ENCODE measurements at regions not wholly inside any gene's neighbourhood (a gene's known extent, or its start where the extent isn't known, plus 50 kb on each side); places are given as distances from the start of the nearest gene placed in this dataset.

- Histone ChIP-seq H3K4ac (ENCODE audit: low read depth in 1 of 2, low read length in 2 of 2) (no peak overlapping the region), H3K18ac (ENCODE audit: low read depth in 1 of 2, low read length in 2 of 2) (no peak overlapping the region), H3K79me1 (replicated peaks; ENCODE audit: low read length, poor library complexity, severe bottlenecking) (no peaks in the 10 kb centered on the region), H2AK5ac (ENCODE audit: low read length, severe bottlenecking) (no peak overlapping the region), H3K4me1 (ENCODE audit: control insufficient read depth, insufficient read depth, low read depth, low read length) (peaks cover 2% of the 10 kb centered on the region), H2BK15ac (ENCODE audit: low read depth, poor library complexity, severe bottlenecking) (no peak overlapping the region), H3K36me3 (ENCODE audit: control insufficient read depth in 1 of 2, insufficient read depth in 2 of 2, low read depth in 1 of 2, low read length in 2 of 2) (no peaks in the 10 kb centered on the region), H2AFZ (ENCODE audit: low read depth, low read length) (no peak overlapping the region), H3K27me3 (ENCODE audit: control insufficient read depth in 1 of 2, insufficient read depth in 1 of 2, low read length in 2 of 2) (no peaks in the 10 kb centered on the region), H3K9me3 (ENCODE audit: control insufficient read depth, low read length) (no peaks in the 10 kb centered on the region), H3K4me2 (ENCODE audit: low read length, poor library complexity, severe bottlenecking) (no peak overlapping the region), H3K23ac (ENCODE audit: low read length in 2 of 2) (no peak overlapping the region), H2BK12ac (ENCODE audit: low read length in 2 of 2) (no peak overlapping the region), H2BK5ac (ENCODE audit: low read depth, low read length, poor library complexity, severe bottlenecking) (no peak overlapping the region), H3K14ac (ENCODE audit: low read length in 2 of 2) (no peak overlapping the region), H4K91ac (ENCODE audit: low read length) (no peak overlapping the region), H3K4me3 (ENCODE audit: insufficient read depth in 1 of 2, low read depth in 1 of 2, low read length in 2 of 2) (no peak overlapping the region), H3K27ac (ENCODE audit: low read length, poor library complexity, severe bottlenecking) (no peak overlapping the region), H4K8ac (ENCODE audit: low read length) (no peak overlapping the region), H2BK120ac (ENCODE audit: low read depth, low read length) (no peak overlapping the region), H3K9ac (ENCODE audit: low read length) (no peak overlapping the region)
- 100% methylated on average over 1 of the region's 1 CpG for WGBS
- DNase-seq, result no peak
Observed at GRCh38 chr6:53428886-53429285, 80.1 kb upstream of the ELOVL5 start.

GRCh38 chr6:53426667-53427270, 78.0 kb upstream of the ELOVL5 start:
- H3K4me3 ChIP-seq (ENCODE audit: insufficient read depth in 1 of 2, low read depth in 1 of 2, low read length in 2 of 2), result no peak overlapping the region
- H2AK5ac ChIP-seq (ENCODE audit: low read length, severe bottlenecking), result no peak overlapping the region
- no peak overlapping the region for H3K9ac ChIP-seq (ENCODE audit: low read length)
- H2BK15ac ChIP-seq (ENCODE audit: low read depth, poor library complexity, severe bottlenecking), result no peak overlapping the region
- H2BK12ac ChIP-seq (ENCODE audit: low read length in 2 of 2), result no peak overlapping the region
- H3K23ac ChIP-seq (ENCODE audit: low read length in 2 of 2), result no peak overlapping the region
- no peak overlapping the region for H2BK5ac ChIP-seq (ENCODE audit: low read depth, low read length, poor library complexity, severe bottlenecking)
- H3K9me3 ChIP-seq (ENCODE audit: control insufficient read depth, low read length), result no peaks in the 10 kb centered on the region
- H3K4ac ChIP-seq (ENCODE audit: low read depth in 1 of 2, low read length in 2 of 2), result no peak overlapping the region
- no peak overlapping the region for H4K91ac ChIP-seq (ENCODE audit: low read length)
- DNase-seq, result no peak
- H2BK120ac ChIP-seq (ENCODE audit: low read depth, low read length), result no peak overlapping the region
- no peak overlapping the region for H4K8ac ChIP-seq (ENCODE audit: low read length)
- no peaks in the 10 kb centered on the region for H3K79me1 ChIP-seq (replicated peaks; ENCODE audit: low read length, poor library complexity, severe bottlenecking)
- no peak overlapping the region for H2AFZ ChIP-seq (ENCODE audit: low read depth, low read length)
- H3K36me3 ChIP-seq (ENCODE audit: control insufficient read depth in 1 of 2, insufficient read depth in 2 of 2, low read depth in 1 of 2, low read length in 2 of 2), result no peaks in the 10 kb centered on the region
- no peak overlapping the region for H3K27ac ChIP-seq (ENCODE audit: low read length, poor library complexity, severe bottlenecking)
- WGBS, result 100% methylated on average over 1 of the region's 4 CpGs
- H3K4me2 ChIP-seq (ENCODE audit: low read length, poor library complexity, severe bottlenecking), result no peak overlapping the region
- no peaks in the 10 kb centered on the region for H3K4me1 ChIP-seq (ENCODE audit: control insufficient read depth, insufficient read depth, low read depth, low read length)
- no peak overlapping the region for H3K14ac ChIP-seq (ENCODE audit: low read length in 2 of 2)
- no peaks in the 10 kb centered on the region for H3K27me3 ChIP-seq (ENCODE audit: control insufficient read depth in 1 of 2, insufficient read depth in 1 of 2, low read length in 2 of 2)
- no peak overlapping the region for H3K18ac ChIP-seq (ENCODE audit: low read depth in 1 of 2, low read length in 2 of 2)

GRCh38 chr6:53426117-53426516, 77.4 kb upstream of the ELOVL5 start:
- no CpG with 5 or more reads among the region's 3 CpGs for WGBS

GRCh38 chr6:53424976-53425718, 76.4 kb upstream of the ELOVL5 start:
- Histone ChIP-seq H4K91ac (ENCODE audit: low read length) (no peak overlapping the region), H3K18ac (ENCODE audit: low read depth in 1 of 2, low read length in 2 of 2) (no peak overlapping the region), H2BK5ac (ENCODE audit: low read depth, low read length, poor library complexity, severe bottlenecking) (no peak overlapping the region), H3K9ac (ENCODE audit: low read length) (no peak overlapping the region), H3K27ac (ENCODE audit: low read length, poor library complexity, severe bottlenecking) (no peak overlapping the region), H3K4ac (ENCODE audit: low read depth in 1 of 2, low read length in 2 of 2) (no peak overlapping the region), H3K79me1 (replicated peaks; ENCODE audit: low read length, poor library complexity, severe bottlenecking) (no peaks in the 10 kb centered on the region), H2AFZ (ENCODE audit: low read depth, low read length) (no peak overlapping the region), H3K4me1 (ENCODE audit: control insufficient read depth, insufficient read depth, low read depth, low read length) (no peaks in the 10 kb centered on the region), H3K4me2 (ENCODE audit: low read length, poor library complexity, severe bottlenecking) (no peak overlapping the region), H3K9me3 (ENCODE audit: control insufficient read depth, low read length) (no peaks in the 10 kb centered on the region), H2AK5ac (ENCODE audit: low read length, severe bottlenecking) (no peak overlapping the region), H2BK120ac (ENCODE audit: low read depth, low read length) (no peak overlapping the region), H3K14ac (ENCODE audit: low read length in 2 of 2) (no peak overlapping the region), H3K27me3 (ENCODE audit: control insufficient read depth in 1 of 2, insufficient read depth in 1 of 2, low read length in 2 of 2) (no peaks in the 10 kb centered on the region), H4K8ac (ENCODE audit: low read length) (no peak overlapping the region), H2BK15ac (ENCODE audit: low read depth, poor library complexity, severe bottlenecking) (no peak overlapping the region), H2BK12ac (ENCODE audit: low read length in 2 of 2) (no peak overlapping the region), H3K36me3 (ENCODE audit: control insufficient read depth in 1 of 2, insufficient read depth in 2 of 2, low read depth in 1 of 2, low read length in 2 of 2) (no peaks in the 10 kb centered on the region), H3K4me3 (ENCODE audit: insufficient read depth in 1 of 2, low read depth in 1 of 2, low read length in 2 of 2) (no peak overlapping the region), H3K23ac (ENCODE audit: low read length in 2 of 2) (no peak overlapping the region)
- no peak for DNase-seq
- 91% methylated on average over 8 of the region's 9 CpGs for WGBS

More at GRCh38 chr6:53426117-53426516, 77.4 kb upstream of the ELOVL5 start:
- no peak overlapping the region for H3K4me3 ChIP-seq (ENCODE audit: insufficient read depth in 1 of 2, low read depth in 1 of 2, low read length in 2 of 2)
- H3K4ac ChIP-seq (ENCODE audit: low read depth in 1 of 2, low read length in 2 of 2), result no peak overlapping the region
- H2BK5ac ChIP-seq (ENCODE audit: low read depth, low read length, poor library complexity, severe bottlenecking), result no peak overlapping the region
- no peak overlapping the region for H2BK12ac ChIP-seq (ENCODE audit: low read length in 2 of 2)
- no peak overlapping the region for H3K9ac ChIP-seq (ENCODE audit: low read length)
- H2BK15ac ChIP-seq (ENCODE audit: low read depth, poor library complexity, severe bottlenecking), result no peak overlapping the region
- H3K27me3 ChIP-seq (ENCODE audit: control insufficient read depth in 1 of 2, insufficient read depth in 1 of 2, low read length in 2 of 2), result no peaks in the 10 kb centered on the region
- no peak overlapping the region for H2AK5ac ChIP-seq (ENCODE audit: low read length, severe bottlenecking)
- DNase-seq, result no peak
- H4K8ac ChIP-seq (ENCODE audit: low read length), result no peak overlapping the region
- H3K79me1 ChIP-seq (replicated peaks; ENCODE audit: low read length, poor library complexity, severe bottlenecking), result no peaks in the 10 kb centered on the region
- no peak overlapping the region for H3K27ac ChIP-seq (ENCODE audit: low read length, poor library complexity, severe bottlenecking)
- no peak overlapping the region for H2AFZ ChIP-seq (ENCODE audit: low read depth, low read length)
- no peaks in the 10 kb centered on the region for H3K36me3 ChIP-seq (ENCODE audit: control insufficient read depth in 1 of 2, insufficient read depth in 2 of 2, low read depth in 1 of 2, low read length in 2 of 2)
- H2BK120ac ChIP-seq (ENCODE audit: low read depth, low read length), result no peak overlapping the region
- H3K4me2 ChIP-seq (ENCODE audit: low read length, poor library complexity, severe bottlenecking), result no peak overlapping the region
- H3K9me3 ChIP-seq (ENCODE audit: control insufficient read depth, low read length), result no peaks in the 10 kb centered on the region
- H3K23ac ChIP-seq (ENCODE audit: low read length in 2 of 2), result no peak overlapping the region
- H3K14ac ChIP-seq (ENCODE audit: low read length in 2 of 2), result no peak overlapping the region
- no peaks in the 10 kb centered on the region for H3K4me1 ChIP-seq (ENCODE audit: control insufficient read depth, insufficient read depth, low read depth, low read length)
- no peak overlapping the region for H4K91ac ChIP-seq (ENCODE audit: low read length)
- no peak overlapping the region for H3K18ac ChIP-seq (ENCODE audit: low read depth in 1 of 2, low read length in 2 of 2)

Measured in mesenchymal stem cell (in vitro differentiated cells and primary cell).